Fibroblast of mammary gland (primary cell): ENCODE measurements at regions not wholly inside any gene's neighbourhood (a gene's known extent, or its start where the extent isn't known, plus 50 kb on each side); places are given as distances from the start of the nearest gene placed in this dataset.

ENCODE experiments used
- DNase-seq: peaks from one replicate; pipeline ENCODE4 v3.0.0-alpha.2; 2010; ENCODE audit warnings: low read depth
- H3K4me3 ChIP-seq: 2 replicates; pipeline ENCODE4 v1.5.1; 2011; ENCODE audit warnings: low read depth, mild to moderate bottlenecking, low read length, moderate library complexity; ENCODE audit not compliant: control insufficient read depth
- CTCF ChIP-seq: conservative IDR thresholded peaks from 2 replicates; pipeline ENCODE4 v1.5.1; 2011; ENCODE audit warnings: low read depth, low read length, inconsistent platforms; ENCODE audit not compliant: control insufficient read depth, insufficient read depth

GRCh38 chr14:41285186-41285748 lies 321.4 kb upstream of the LRFN5 start:
- no peak for TF ChIP-seq CTCF
- DNase-seq, result peak; percentile 58

GRCh38 chr14:41280745-41281144 lies 325.9 kb upstream of the LRFN5 start:
- no peak overlapping the region for H3K4me3 ChIP-seq
- TF ChIP-seq CTCF, result peak; percentile 54
- peak; percentile 55 for DNase-seq

More at GRCh38 chr14:41285186-41285748, 321.4 kb upstream of the LRFN5 start:
- no peak overlapping the region for H3K4me3 ChIP-seq

- TF ChIP-seq CTCF, result no peak
- no peak for DNase-seq
- H3K4me3 ChIP-seq, result no peak overlapping the region
These were observed 329.2 kb upstream of the LRFN5 start for GRCh38 chr14:41277450-41277849.

GRCh38 chr14:41257476-41257875 lies 349.2 kb upstream of the LRFN5 start:
- TF ChIP-seq CTCF, result no peak
- H3K4me3 ChIP-seq, result no peak overlapping the region
- no peak for DNase-seq

- TF ChIP-seq CTCF, result no peak
- no peak for DNase-seq
- no peak overlapping the region for H3K4me3 ChIP-seq
These were observed 371.2 kb upstream of the LRFN5 start for GRCh38 chr14:41235466-41235865.

GRCh38 chr14:41230683-41231082 lies 376.0 kb upstream of the LRFN5 start:
- TF ChIP-seq CTCF, result no peak
- DNase-seq, result no peak
- no peak overlapping the region for H3K4me3 ChIP-seq

- no peak for TF ChIP-seq CTCF
- DNase-seq, result no peak
- no peak overlapping the region for H3K4me3 ChIP-seq
These were observed 376.9 kb upstream of the LRFN5 start for GRCh38 chr14:41229824-41230223.
